Right cardiac atrium (tissue), 5 donors: ENCODE measurements at regions not wholly inside any gene's neighbourhood (a gene's known extent, or its start where the extent isn't known, plus 50 kb on each side); places are given as distances from the start of the nearest gene placed in this dataset.

ENCODE experiments used
- ATAC-seq, 2 donors: fragments of 200-7000 bp; cut with Tn5 transposase; one replicate each; pipeline versions ENCODE4 v1.8.0 to v1.9.1; 2020; ENCODE audit warnings: moderate library complexity in 2 of 2, mild to moderate bottlenecking in 1 of 2
- DNase-seq, 3 donors: peaks; one replicate each; pipeline ENCODE4 v3.0.0-alpha.2; 2020
- H3K27ac ChIP-seq: one replicate; pipeline ENCODE4 v1.5.1; 2013; ENCODE audit warnings: mild to moderate bottlenecking, low read length, control low read depth, moderate library complexity
- H3K27me3 ChIP-seq: one replicate; pipeline ENCODE4 v1.6.1; 2013; ENCODE audit not compliant: control insufficient read depth, insufficient read depth
- H3K4me1 ChIP-seq: one replicate; pipeline ENCODE4 v1.6.1; 2013; ENCODE audit warnings: low read length; ENCODE audit not compliant: control insufficient read depth, insufficient read depth
- H3K4me3 ChIP-seq: one replicate; pipeline ENCODE4 v1.5.1; 2013; ENCODE audit warnings: low read length, control low read depth
- H3K9me3 ChIP-seq: one replicate; pipeline ENCODE4 v1.6.1; 2013; ENCODE audit warnings: low read length; ENCODE audit not compliant: control insufficient read depth
- WGBS: extraction: QIAGEN DNeasy Blood & Tissue Kit; methylation state at CpG from one replicate; pipeline ENCODE4 v1.1.7; 2013; 5-methylcytosine and 5-hydroxymethylcytosine counted together
- intact Hi-C, 4 donors: fragments of 100-400 bp; cut with DNase I; formaldehyde crosslinking; loops; one replicate each; pipeline versions ENCODE4 v1.11.0 to v1.14.0; 2022 to 2023
- donor health status: healthy with polysubstance abuse.
- donor health status: DM: no; HTN: yes; CAD: no.
- donor health status: DM: no; HTN: no; CAD: no.
- donor health status: DM: no; HTN: yes; CAD: no; lungs with severe emphysema.
- donor health status: DM: yes; HTN: yes; CAD: no.

GRCh38 chr16:7137560-7138330, 194.9 kb upstream of the RBFOX1 start:
- Histone ChIP-seq H3K9me3 (no peaks in the 10 kb centered on the region), H3K4me1 (no peaks in the 10 kb centered on the region), H3K27me3 (no peaks in the 10 kb centered on the region), H3K27ac (no peak overlapping the region), H3K4me3 (no peak overlapping the region)
- intact Hi-C loops: no loop called here
- ATAC-seq (no peak), DNase-seq (no peak)
- 59% methylated on average over 8 of the region's 8 CpGs for WGBS

- ATAC-seq (no peak), DNase-seq (no peak)
- no peaks in the 10 kb centered on the region for H3K9me3 ChIP-seq
- 89% methylated on average over 2 of the region's 2 CpGs for WGBS
- no peaks in the 10 kb centered on the region for H3K27me3 ChIP-seq
- H3K27ac ChIP-seq: no peak overlapping the region
- H3K4me1 ChIP-seq: no peaks in the 10 kb centered on the region
- intact Hi-C loops: no loop called here
- no peak overlapping the region for H3K4me3 ChIP-seq
Observed at GRCh38 chr16:7132465-7132864, 200.2 kb upstream of the RBFOX1 start.

GRCh38 chr16:7124701-7125100, 207.9 kb upstream of the RBFOX1 start:
- H3K4me1 ChIP-seq: no peaks in the 10 kb centered on the region
- no peak overlapping the region for H3K27ac ChIP-seq
- DNase-seq (no peak), ATAC-seq (no peak)
- intact Hi-C loops: no loop called here
- H3K27me3 ChIP-seq: no peaks in the 10 kb centered on the region
- no peaks in the 10 kb centered on the region for H3K9me3 ChIP-seq
- 51% methylated on average over 5 of the region's 5 CpGs for WGBS
- H3K4me3 ChIP-seq: no peak overlapping the region

GRCh38 chr16:7124242-7124641, 208.4 kb upstream of the RBFOX1 start:
- 70% methylated on average over 2 of the region's 2 CpGs for WGBS
- Histone ChIP-seq H3K27ac (no peak overlapping the region), H3K9me3 (no peaks in the 10 kb centered on the region), H3K4me1 (no peaks in the 10 kb centered on the region), H3K4me3 (no peak overlapping the region), H3K27me3 (no peaks in the 10 kb centered on the region)
- intact Hi-C loops: no loop called here
- ATAC-seq (no peak), DNase-seq (no peak)

- Histone ChIP-seq H3K9me3 (no peaks in the 10 kb centered on the region), H3K4me1 (no peaks in the 10 kb centered on the region), H3K27ac (no peak overlapping the region), H3K27me3 (no peaks in the 10 kb centered on the region), H3K4me3 (no peak overlapping the region)
- DNase-seq (no peak), ATAC-seq (no peak)
- intact Hi-C loops: no loop called here
- 55% methylated on average over 3 of the region's 3 CpGs for WGBS
Observed at GRCh38 chr16:7116734-7117133, 215.9 kb upstream of the RBFOX1 start.

GRCh38 chr16:7115898-7116297, 216.7 kb upstream of the RBFOX1 start:
- Histone ChIP-seq H3K27ac (no peak overlapping the region), H3K27me3 (no peaks in the 10 kb centered on the region), H3K9me3 (no peaks in the 10 kb centered on the region), H3K4me1 (no peaks in the 10 kb centered on the region), H3K4me3 (no peak overlapping the region)
- WGBS: 72% methylated on average over 5 of the region's 5 CpGs
- intact Hi-C loops: no loop called here
- DNase-seq (no peak), ATAC-seq (no peak)

GRCh38 chr16:7113949-7114348, 218.7 kb upstream of the RBFOX1 start:
- DNase-seq (no peak), ATAC-seq (no peak)
- Histone ChIP-seq H3K27me3 (no peaks in the 10 kb centered on the region), H3K27ac (no peak overlapping the region), H3K9me3 (no peaks in the 10 kb centered on the region), H3K4me1 (no peaks in the 10 kb centered on the region), H3K4me3 (no peak overlapping the region)
- intact Hi-C loops: no loop called here
- 78% methylated on average over 2 of the region's 2 CpGs for WGBS

- H3K4me1 ChIP-seq: no peaks in the 10 kb centered on the region
- WGBS: 80% methylated on average over 2 of the region's 2 CpGs
- intact Hi-C loops: no loop called here
Observed at GRCh38 chr16:7113395-7113794, 219.2 kb upstream of the RBFOX1 start.

GRCh38 chr16:7111265-7111664, 221.4 kb upstream of the RBFOX1 start:
- Histone ChIP-seq H3K9me3 (no peaks in the 10 kb centered on the region), H3K4me3 (no peak overlapping the region), H3K27ac (no peak overlapping the region), H3K4me1 (no peaks in the 10 kb centered on the region), H3K27me3 (no peaks in the 10 kb centered on the region)
- 52% methylated on average over 3 of the region's 3 CpGs for WGBS
- ATAC-seq: no peak
- DNase-seq: no peak
- intact Hi-C loops: no loop called here

More at GRCh38 chr16:7113395-7113794, 219.2 kb upstream of the RBFOX1 start:
- DNase-seq (no peak), ATAC-seq (no peak)
- H3K27me3 ChIP-seq: no peaks in the 10 kb centered on the region
- no peak overlapping the region for H3K27ac ChIP-seq
- no peaks in the 10 kb centered on the region for H3K9me3 ChIP-seq
- H3K4me3 ChIP-seq: no peak overlapping the region

- H3K27me3 ChIP-seq: no peaks in the 10 kb centered on the region
- no peaks in the 10 kb centered on the region for H3K9me3 ChIP-seq
- ATAC-seq (no peak), DNase-seq (no peak)
- intact Hi-C loops: no loop called here
- no peaks in the 10 kb centered on the region for H3K4me1 ChIP-seq
- WGBS: 68% methylated on average over 3 of the region's 3 CpGs
- no peak overlapping the region for H3K4me3 ChIP-seq
- H3K27ac ChIP-seq: no peak overlapping the region
Observed at GRCh38 chr16:7107436-7107835, 225.2 kb upstream of the RBFOX1 start.

GRCh38 chr16:7103056-7103455, 229.6 kb upstream of the RBFOX1 start:
- H3K27me3 ChIP-seq: no peaks in the 10 kb centered on the region
- 61% methylated on average over 3 of the region's 3 CpGs for WGBS
- no peaks in the 10 kb centered on the region for H3K4me1 ChIP-seq
- H3K4me3 ChIP-seq: no peak overlapping the region
- intact Hi-C loops: no loop called here
- no peak for DNase-seq
- no peaks in the 10 kb centered on the region for H3K9me3 ChIP-seq
- H3K27ac ChIP-seq: no peak overlapping the region
- no peak for ATAC-seq

GRCh38 chr16:7101054-7101453, 231.6 kb upstream of the RBFOX1 start:
- Histone ChIP-seq H3K4me1 (no peaks in the 10 kb centered on the region), H3K4me3 (no peak overlapping the region), H3K27me3 (no peaks in the 10 kb centered on the region), H3K27ac (no peak overlapping the region), H3K9me3 (no peaks in the 10 kb centered on the region)
- WGBS: 78% methylated on average over 8 of the region's 8 CpGs
- no peak for DNase-seq
- ATAC-seq: no peak
- intact Hi-C loops: no loop called here
